Heart right ventricle (tissue), 16 donors: ENCODE measurements at regions not wholly inside any gene's neighbourhood (a gene's known extent, or its start where the extent isn't known, plus 50 kb on each side); places are given as distances from the start of the nearest gene placed in this dataset.
A peak's percentile ranks its signal among the peaks of the same experiment; 100 is the strongest.

Experiments used
- ATAC-seq, 8 donors: fragments of 200-7000 bp; cut with Tn5 transposase; one replicate each; pipeline ENCODE4 v1.9.1; 2020; ENCODE audit warnings: mild to moderate bottlenecking in 8 of 8, moderate library complexity in 8 of 8, moderate number of reproducible peaks in 1 of 8
- DNase-seq, 2 donors: peaks; one replicate each; pipeline ENCODE4 v3.0.0-alpha.2; 2020
- H3K27ac ChIP-seq, 10 donors: fragments of 200-600 bp; sonication (generic) in 2 of 10; one replicate each; pipeline versions ENCODE4 v1.5.0 to v1.8.0; 2020 to 2022; ENCODE audit warnings: mild to moderate bottlenecking in 3 of 10
- H3K27me3 ChIP-seq, 7 donors: fragments of 200-600 bp; one replicate each; pipeline ENCODE4 v1.8.0; 2021 to 2022; ENCODE audit warnings: mild to moderate bottlenecking in 2 of 7
- H3K36me3 ChIP-seq, 9 donors: fragments of 200-600 bp; sonication (generic) in 1 of 9; one replicate each; pipeline versions ENCODE4 v1.5.0 to v1.8.0; 2020 to 2022; ENCODE audit warnings: mild to moderate bottlenecking in 2 of 9
- H3K4me1 ChIP-seq, 9 donors: fragments of 200-600 bp; sonication (generic) in 1 of 9; one replicate each; pipeline versions ENCODE4 v1.5.0 to v1.8.0; 2020 to 2022; ENCODE audit warnings: mild to moderate bottlenecking in 4 of 9
- H3K4me3 ChIP-seq, 10 donors: fragments of 200-600 bp; sonication (generic) in 2 of 10; one replicate each; pipeline versions ENCODE4 v1.5.0 to v1.8.0; 2020 to 2022; ENCODE audit warnings: mild to moderate bottlenecking in 7 of 10, moderate library complexity in 2 of 10
- H3K9me3 ChIP-seq, 11 donors: fragments of 200-600 bp in 10 of 11; sonication (generic) in 2 of 11; one replicate each; pipeline versions ENCODE4 v1.5.0 to v1.8.0; 2013 to 2022; ENCODE audit warnings: mild to moderate bottlenecking in 2 of 11, control low read depth in 1 of 11, moderate library complexity in 1 of 11
- WGBS, 2 donors: extraction: QIAGEN DNeasy Blood & Tissue Kit; methylation state at CpG; one replicate each; pipeline ENCODE4 v1.1.7; 2013; ENCODE audit warnings: inconsistent platforms in 1 of 2; 5-methylcytosine and 5-hydroxymethylcytosine counted together
- intact Hi-C, 10 donors: fragments of 100-400 bp; cut with DNase I; formaldehyde crosslinking; loops; one replicate each; pipeline versions ENCODE4 v1.11.1 to v1.14.2; 2022
- TF ChIP-seq, protein P1 (sequence below), 9 donors: fragments of 200-600 bp; sonication (generic) in 2 of 9; IDR thresholded peaks; one replicate each; pipeline versions ENCODE4 v1.5.0 to v1.8.0; 2021 to 2022; ENCODE audit warnings: antibody characterized with exemption in 9 of 9, mild to moderate bottlenecking in 5 of 9, moderate library complexity in 1 of 9
- donor health status: Arrhythmogenic right ventricular cardiomyopathy.
- donor health status: ischemic (EF 13 %, LVEDD 7.1; RV severe dilation, severe dysfunction).
- donor health status: healthy with polysubstance abuse.
- donor health status: DM: no; HTN: yes; CAD: no.
- donor health status: DM: no; HTN: no; CAD: no.
- donor health status: ischemic (EF 25% LVEDD 6.9; RV normal size, moderate dysfunction).
- donor health status: ischemic (EF 25% LVEDD 5.7; RV mildly dilated, moderate dysfunction).
- donor health status: healthy.
- donor health status: DM: yes; HTN: yes; CAD: no.
- donor health status: Ischemic cardiomyopathy.
- donor health status: ischemic (EF 35%, LVEDD 5.7; RV mildly dilated, moderate dysfunction).
- donor health status: nonischemic (EF 11% LVEDD 7.7; RV severe dilation, severe dysfunction).
- donor health status: DM: yes; HTN: yes; CAD: no.
- donor health status: PGD.
- donor health status: ischemic (EF 29% LVEDD 5.4; RV normal size, mild dysfunction).
- donor health status: nonischemic (EF 23%, LVEDD 6.1; RV moderate dilation, normal function).

DNA sequence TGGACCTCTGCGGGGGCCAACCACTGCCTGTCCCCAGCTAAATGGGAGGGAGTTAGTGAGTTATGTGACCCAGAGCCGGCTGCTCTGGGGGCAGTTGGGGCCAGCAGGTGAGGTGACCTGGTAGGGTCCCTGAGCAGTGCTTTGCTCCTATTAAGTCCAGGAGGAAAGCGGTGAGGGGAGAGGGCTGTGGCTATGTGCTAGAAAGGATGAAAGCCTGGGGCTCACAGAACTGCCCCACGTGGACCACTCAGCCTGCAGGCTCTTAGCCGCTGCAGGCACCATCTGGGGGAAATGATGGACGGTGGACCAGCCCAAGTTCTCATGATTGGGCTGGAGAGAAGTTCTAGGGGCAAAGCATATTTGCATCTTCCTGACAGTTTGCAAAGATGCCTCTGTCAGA, 67.6 kb upstream of the ZNF536 start:
- WGBS, 2 donors: 67 to 82% methylated on average over 6 of the region's 6 CpGs

DNA sequence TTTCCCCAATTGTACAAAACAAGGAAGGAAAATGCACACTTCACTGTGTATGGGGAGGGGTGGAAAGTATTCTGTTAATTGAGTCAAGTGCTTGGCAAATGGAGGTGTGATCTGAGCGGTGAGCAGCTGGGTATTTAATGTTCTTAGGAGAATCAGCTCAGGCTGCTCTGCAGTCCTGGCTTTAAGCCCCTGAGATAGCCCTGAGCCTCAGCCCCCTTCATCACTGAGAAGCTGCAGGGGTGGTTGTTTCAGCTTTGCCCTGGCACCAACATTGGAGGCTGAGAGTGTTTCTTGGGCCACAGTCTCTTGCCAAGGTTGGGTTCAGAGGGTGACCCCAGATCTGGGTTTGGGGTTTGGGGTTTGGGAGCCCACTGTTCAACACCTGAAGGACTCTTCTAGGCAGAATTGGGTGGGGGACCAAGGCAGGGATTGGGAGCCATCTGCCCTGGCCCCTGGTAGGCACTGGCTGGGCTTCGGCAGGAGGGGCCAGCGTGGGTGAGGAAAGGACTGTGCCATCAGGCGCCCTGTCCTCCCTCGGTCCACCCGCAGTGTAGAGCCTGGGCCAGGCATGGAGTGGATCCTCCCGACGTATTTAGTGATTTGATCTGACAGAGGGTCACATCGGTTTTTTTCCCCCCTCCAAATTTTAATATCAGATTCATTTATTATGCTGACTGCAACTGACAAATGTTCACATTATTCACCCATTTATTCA, 66.7 kb upstream of the ZNF536 start:
- peaks cover 0 to 18% (median 0%) of the 10 kb centered on the region in 7 donors for H3K27me3 ChIP-seq
- no peaks in the 10 kb centered on the region for H3K9me3 ChIP-seq
- DNase-seq: no peak
- 71 to 87% methylated on average over 9 of the region's 9 CpGs for WGBS, 2 donors
- no peak overlapping the region for H3K27ac ChIP-seq
- intact Hi-C loops: no loop called here
- H3K4me1 ChIP-seq: peaks cover 0 to 6% (median 0%) of the 10 kb centered on the region in 9 donors
- peak in 2 of 8 donors; percentile 63 to 65 for ATAC-seq
- no peak overlapping the region for H3K4me3 ChIP-seq
- no peaks in the 10 kb centered on the region for H3K36me3 ChIP-seq
- TF ChIP-seq, protein P1, sequence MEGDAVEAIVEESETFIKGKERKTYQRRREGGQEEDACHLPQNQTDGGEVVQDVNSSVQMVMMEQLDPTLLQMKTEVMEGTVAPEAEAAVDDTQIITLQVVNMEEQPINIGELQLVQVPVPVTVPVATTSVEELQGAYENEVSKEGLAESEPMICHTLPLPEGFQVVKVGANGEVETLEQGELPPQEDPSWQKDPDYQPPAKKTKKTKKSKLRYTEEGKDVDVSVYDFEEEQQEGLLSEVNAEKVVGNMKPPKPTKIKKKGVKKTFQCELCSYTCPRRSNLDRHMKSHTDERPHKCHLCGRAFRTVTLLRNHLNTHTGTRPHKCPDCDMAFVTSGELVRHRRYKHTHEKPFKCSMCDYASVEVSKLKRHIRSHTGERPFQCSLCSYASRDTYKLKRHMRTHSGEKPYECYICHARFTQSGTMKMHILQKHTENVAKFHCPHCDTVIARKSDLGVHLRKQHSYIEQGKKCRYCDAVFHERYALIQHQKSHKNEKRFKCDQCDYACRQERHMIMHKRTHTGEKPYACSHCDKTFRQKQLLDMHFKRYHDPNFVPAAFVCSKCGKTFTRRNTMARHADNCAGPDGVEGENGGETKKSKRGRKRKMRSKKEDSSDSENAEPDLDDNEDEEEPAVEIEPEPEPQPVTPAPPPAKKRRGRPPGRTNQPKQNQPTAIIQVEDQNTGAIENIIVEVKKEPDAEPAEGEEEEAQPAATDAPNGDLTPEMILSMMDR (IDR thresholded peaks at IDR 0.05): no peak

More for the DNA sequence above, 67.6 kb upstream of the ZNF536 start:
- Histone ChIP-seq H3K4me3 (no peak overlapping the region), H3K4me1 (peaks cover 0 to 6% (median 0%) of the 10 kb centered on the region in 9 donors), H3K27me3 (peaks cover 0 to 22% (median 0%) of the 10 kb centered on the region in 7 donors), H3K27ac (no peak overlapping the region), H3K9me3 (no peaks in the 10 kb centered on the region), H3K36me3 (no peaks in the 10 kb centered on the region)
- intact Hi-C loops: no loop called here
- no peak for DNase-seq
- ATAC-seq: no peak
- TF ChIP-seq, protein P1 (IDR thresholded peaks at IDR 0.05): no peak

DNA sequence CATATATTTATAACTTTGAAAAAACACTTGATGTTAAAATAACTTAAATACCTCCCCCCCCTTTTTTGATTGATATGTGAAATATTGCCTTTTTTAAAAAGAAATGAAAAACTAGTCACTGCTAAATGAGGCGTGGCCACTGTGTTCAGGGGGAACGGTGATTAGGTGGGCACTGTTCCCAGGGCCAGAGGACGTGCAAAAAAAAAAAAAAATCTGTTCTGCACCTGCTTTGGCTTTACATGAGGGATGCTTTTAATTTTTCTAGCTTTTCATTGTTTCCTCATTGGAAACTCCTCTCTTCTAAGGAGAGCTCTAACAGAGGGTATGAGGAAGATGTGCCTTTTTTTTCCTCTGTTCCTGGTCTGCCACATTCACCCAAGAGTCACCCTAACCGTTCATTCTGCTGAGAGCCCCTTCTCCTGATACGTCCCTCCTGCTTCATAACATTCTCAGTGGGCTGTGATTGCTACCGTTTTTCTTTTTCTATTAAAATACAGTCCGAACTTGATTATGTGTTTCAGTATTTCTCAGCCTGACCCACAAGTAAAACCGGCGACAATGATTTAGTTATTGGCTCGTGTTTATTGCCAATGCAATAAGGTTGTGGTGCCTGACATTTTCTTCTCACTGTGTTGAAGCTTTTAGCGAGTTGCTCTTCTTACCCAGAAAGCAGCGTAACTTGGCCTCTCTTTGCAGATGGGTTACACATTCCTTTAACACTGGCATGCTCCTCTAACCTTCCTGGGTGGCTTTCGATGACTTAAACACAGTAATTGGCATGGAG, 64.8 kb upstream of the ZNF536 start:
- Histone ChIP-seq H3K9me3 (no peaks in the 10 kb centered on the region), H3K4me3 (no peak overlapping the region), H3K27ac (no peak overlapping the region), H3K27me3 (peaks cover 0 to 6% (median 0%) of the 10 kb centered on the region in 7 donors), H3K36me3 (no peaks in the 10 kb centered on the region), H3K4me1 (peaks cover 0 to 6% (median 0%) of the 10 kb centered on the region in 9 donors)
- 74 to 76% methylated on average over 13 of the region's 13 CpGs for WGBS, 2 donors
- TF ChIP-seq, protein P1 (IDR thresholded peaks at IDR 0.05): no peak
- ATAC-seq (no peak), DNase-seq (no peak)
- intact Hi-C loops: no loop called here

DNA sequence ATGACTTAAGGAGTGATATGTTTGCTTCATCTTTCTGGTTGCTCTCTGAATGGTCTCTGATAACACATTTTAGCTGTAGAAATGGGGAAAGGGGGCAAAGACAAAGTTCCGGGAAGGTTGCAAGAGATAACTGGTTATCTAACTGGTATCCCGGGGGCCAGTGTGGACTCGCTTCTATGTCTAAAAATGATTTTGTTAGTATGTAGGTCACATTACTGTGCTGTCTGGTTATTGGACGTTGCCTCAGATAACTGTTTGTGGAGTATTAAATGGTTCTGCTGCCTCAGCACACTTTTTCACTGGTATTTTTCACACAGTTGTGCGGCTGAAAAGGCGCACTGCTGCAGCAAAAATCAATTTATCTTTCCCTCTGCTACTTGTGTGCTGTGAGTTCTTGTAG, 63.0 kb upstream of the ZNF536 start:
- intact Hi-C loops: no loop called here
- no peaks in the 10 kb centered on the region for H3K36me3 ChIP-seq
- H3K4me1 ChIP-seq: peaks cover 0 to 6% (median 0%) of the 10 kb centered on the region in 9 donors
- WGBS, 2 donors: 69 to 74% methylated on average over 6 of the region's 6 CpGs
- ATAC-seq (no peak), DNase-seq (no peak)
- H3K27me3 ChIP-seq: peaks cover 0 to 4% (median 0%) of the 10 kb centered on the region in 7 donors
- no peak overlapping the region for H3K4me3 ChIP-seq
- H3K9me3 ChIP-seq: no peaks in the 10 kb centered on the region
- no peak overlapping the region for H3K27ac ChIP-seq
- TF ChIP-seq, protein P1 (IDR thresholded peaks at IDR 0.05): no peak
